ENCODE measurements at regions not wholly inside any gene's neighbourhood (a gene's known extent, or its start where the extent isn't known, plus 50 kb on each side); places are given as distances from the start of the nearest gene placed in this dataset.

GRCh38 chr17:62901544-62901943, 64.5 kb upstream of the TANC2 start:
- no peak overlapping the region for H3K27ac ChIP-seq
- WGBS, 5 donors: 82 to 96% (median 90%) methylated on average over 8 of the region's 8 CpGs
- no peaks in the 10 kb centered on the region for H3K36me3 ChIP-seq
- no peak for TF ChIP-seq POLR2A (IDR thresholded peaks at IDR 0.05)
- no peak for TF ChIP-seq CTCF (IDR thresholded peaks at IDR 0.05 in 8 of 11, conservative IDR thresholded peaks at IDR 0.05 in 3 of 11)
- TF ChIP-seq POLR2AphosphoS5 (IDR thresholded peaks at IDR 0.05): no peak
- H3K4me1 ChIP-seq: peaks cover 0 to 9% (median 0%) of the 10 kb centered on the region in 6 donors
- no peaks in the 10 kb centered on the region for H3K27me3 ChIP-seq (replicated peaks in 1 of 7)
- intact Hi-C loops (cut with DNase I; ENCODE audit: low total_unique reads): no loop called here
- DNase-seq: no peak
- H3K4me3 ChIP-seq: no peak overlapping the region
- no peaks in the 10 kb centered on the region for H3K9me3 ChIP-seq

- no peaks in the 10 kb centered on the region for H3K9me3 ChIP-seq
- no peak overlapping the region for H3K4me3 ChIP-seq
- H3K36me3 ChIP-seq: no peaks in the 10 kb centered on the region
- intact Hi-C loops (cut with DNase I; ENCODE audit: low total_unique reads): no loop called here
- H3K27me3 ChIP-seq (replicated peaks in 1 of 7): peaks cover 0 to 5% (median 0%) of the 10 kb centered on the region in 7 donors
- TF ChIP-seq CTCF (IDR thresholded peaks at IDR 0.05 in 8 of 11, conservative IDR thresholded peaks at IDR 0.05 in 3 of 11) (no peak), POLR2AphosphoS5 (IDR thresholded peaks at IDR 0.05) (no peak), POLR2A (IDR thresholded peaks at IDR 0.05) (no peak)
- no peak for DNase-seq
- H3K27ac ChIP-seq: no peak overlapping the region
- 88 to 96% (median 91%) methylated on average over 5 of the region's 5 CpGs for whole genome bisulfite sequencing, 5 donors
- peaks cover 0 to 20% (median 5%) of the 10 kb centered on the region in 6 donors for H3K4me1 ChIP-seq
Observed at GRCh38 chr17:62900096-62900495, 65.9 kb upstream of the TANC2 start.

- intact Hi-C loops (cut with DNase I; ENCODE audit: low total_unique reads): no loop called here
Observed at GRCh38 chr17:62899361-62899760, 66.7 kb upstream of the TANC2 start.

More at GRCh38 chr17:62899361-62899760, 66.7 kb upstream of the TANC2 start:
- no peaks in the 10 kb centered on the region for H3K9me3 ChIP-seq
- WGBS, 5 donors: 71 to 91% (median 77%) methylated on average over 6 of the region's 6 CpGs
- no peak overlapping the region for H3K27ac ChIP-seq
- TF ChIP-seq POLR2A (IDR thresholded peaks at IDR 0.05) (no peak), CTCF (IDR thresholded peaks at IDR 0.05 in 8 of 11, conservative IDR thresholded peaks at IDR 0.05 in 3 of 11) (no peak), POLR2AphosphoS5 (IDR thresholded peaks at IDR 0.05) (no peak)
- H3K27me3 ChIP-seq (replicated peaks in 1 of 7): peaks cover 0 to 10% (median 0%) of the 10 kb centered on the region in 7 donors
- peaks cover 0 to 22% (median 5%) of the 10 kb centered on the region in 6 donors for H3K4me1 ChIP-seq
- no peak overlapping the region for H3K4me3 ChIP-seq
- no peaks in the 10 kb centered on the region for H3K36me3 ChIP-seq
- no peak for DNase-seq

Data from spleen (tissue), 11 donors.